VCaP (cell line): ENCODE measurements at regions not wholly inside any gene's neighbourhood (a gene's known extent, or its start where the extent isn't known, plus 50 kb on each side); places are given as distances from the start of the nearest gene placed in this dataset.

Experiments
- H3K27ac ChIP-seq: fragments of 450-650 bp; 2 replicates; pipeline ENCODE4 v1.5.1; 2017
- TF ChIP-seq, protein P1 (sequence below): fragments of 450-650 bp; conservative IDR thresholded peaks from 2 replicates; pipeline ENCODE4 v1.5.1; 2017; ENCODE audit warnings: mild to moderate bottlenecking, moderate library complexity

DNA sequence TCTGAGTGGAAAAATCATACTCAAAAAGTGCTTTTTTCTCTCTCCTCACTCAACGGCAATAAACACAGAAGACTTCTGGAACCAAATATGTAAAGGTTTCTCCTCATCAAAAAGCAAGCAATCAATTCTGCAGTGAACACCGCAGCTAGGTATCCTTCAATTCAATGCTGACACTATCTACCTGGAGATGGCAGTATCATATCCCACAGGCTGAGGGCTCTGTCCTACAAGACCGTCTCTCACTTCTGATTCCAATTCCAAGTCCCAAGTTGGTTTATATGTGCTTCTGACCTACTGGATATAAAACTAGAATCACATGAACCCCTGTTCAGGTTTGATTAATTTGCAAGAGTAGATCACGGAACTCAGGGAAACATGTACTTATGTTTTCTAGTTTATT lies 59.7 kb upstream of the LUZP2 start:
- no peak overlapping the region for H3K27ac ChIP-seq
- TF ChIP-seq, protein P1, sequence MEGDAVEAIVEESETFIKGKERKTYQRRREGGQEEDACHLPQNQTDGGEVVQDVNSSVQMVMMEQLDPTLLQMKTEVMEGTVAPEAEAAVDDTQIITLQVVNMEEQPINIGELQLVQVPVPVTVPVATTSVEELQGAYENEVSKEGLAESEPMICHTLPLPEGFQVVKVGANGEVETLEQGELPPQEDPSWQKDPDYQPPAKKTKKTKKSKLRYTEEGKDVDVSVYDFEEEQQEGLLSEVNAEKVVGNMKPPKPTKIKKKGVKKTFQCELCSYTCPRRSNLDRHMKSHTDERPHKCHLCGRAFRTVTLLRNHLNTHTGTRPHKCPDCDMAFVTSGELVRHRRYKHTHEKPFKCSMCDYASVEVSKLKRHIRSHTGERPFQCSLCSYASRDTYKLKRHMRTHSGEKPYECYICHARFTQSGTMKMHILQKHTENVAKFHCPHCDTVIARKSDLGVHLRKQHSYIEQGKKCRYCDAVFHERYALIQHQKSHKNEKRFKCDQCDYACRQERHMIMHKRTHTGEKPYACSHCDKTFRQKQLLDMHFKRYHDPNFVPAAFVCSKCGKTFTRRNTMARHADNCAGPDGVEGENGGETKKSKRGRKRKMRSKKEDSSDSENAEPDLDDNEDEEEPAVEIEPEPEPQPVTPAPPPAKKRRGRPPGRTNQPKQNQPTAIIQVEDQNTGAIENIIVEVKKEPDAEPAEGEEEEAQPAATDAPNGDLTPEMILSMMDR = peak; percentile 68
